ENCODE measurements at regions not wholly inside any gene's neighbourhood (a gene's known extent, or its start where the extent isn't known, plus 50 kb on each side); places are given as distances from the start of the nearest gene placed in this dataset.

DNA sequence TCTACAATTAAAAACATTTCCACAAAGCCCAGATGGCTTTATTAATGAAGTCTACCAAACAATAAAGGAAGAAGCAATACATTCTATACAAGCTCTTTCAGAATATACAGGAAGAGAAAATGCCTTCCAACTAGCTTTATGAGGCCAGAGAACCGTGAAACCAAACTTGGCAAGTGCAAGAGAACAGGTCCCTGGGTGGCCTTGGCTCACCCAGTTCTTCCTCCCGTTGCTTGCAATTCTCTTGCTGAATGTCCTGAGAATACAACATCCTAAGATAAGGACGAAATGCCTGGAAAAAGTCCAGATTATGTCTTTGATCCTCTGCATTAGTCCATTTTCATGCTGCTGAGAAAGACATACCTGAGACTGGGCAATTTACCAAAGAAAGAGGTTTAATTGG, 204.9 kb downstream of the MAD2L1 start:
- TF ChIP-seq ZBTB43 (CRISPR knock-in tag; conservative IDR thresholded peaks at IDR 0.05): no peak
- TF ChIP-seq ZBTB2 (CRISPR knock-in tag; IDR thresholded peaks at IDR 0.05; ENCODE audit: low read depth): no peak
- no peak for TF ChIP-seq MTF2 (CRISPR knock-in tag; IDR thresholded peaks at IDR 0.05; ENCODE audit: borderline replicate concordance)
- no peak for TF ChIP-seq PHF20 (CRISPR knock-in tag; IDR thresholded peaks at IDR 0.05)
- TF ChIP-seq HNRNPH1 (optimal IDR thresholded peaks at IDR 0.05; ENCODE audit: low read depth, low read length): no peak
- TF ChIP-seq PPARG (CRISPR knock-in tag; conservative IDR thresholded peaks at IDR 0.05): no peak
- no peak for TF ChIP-seq SNAPC4 (CRISPR knock-in tag; IDR thresholded peaks at IDR 0.05)
- TF ChIP-seq RFXANK (CRISPR knock-in tag; IDR thresholded peaks at IDR 0.05): no peak
- no peak for TF ChIP-seq EEA1 (CRISPR knock-in tag; IDR thresholded peaks at IDR 0.05; ENCODE audit: borderline replicate concordance)
- TF ChIP-seq ZMYM2 (CRISPR knock-in tag; IDR thresholded peaks at IDR 0.05): no peak
- H3K4me3 ChIP-seq (replicated peaks in 1 of 3; ENCODE audit: insufficient read depth in 1 of 3, low read depth in 2 of 3, low read length in 3 of 3): no peak overlapping the region
- in situ Hi-C loops (cut with HindIII; ENCODE audit: extremely low pct_ligation_motif_present, low pct_unique_long_range_greater_than_20kb): no loop called here
- H3K9me3 ChIP-seq (ENCODE audit: low read length): no peaks in the 10 kb centered on the region
- FAIRE-seq: no peak
- no peaks in the 10 kb centered on the region for H3K79me2 ChIP-seq (ENCODE audit: insufficient read depth, low read length)
- no peak overlapping the region for H3K9ac ChIP-seq (ENCODE audit: insufficient read depth, low read depth, low read length)
- H3K27ac ChIP-seq (ENCODE audit: extremely low read length, insufficient read depth, low read length): no peak overlapping the region
- POLR2A ChIA-PET: no interaction called here
- no peak for DNase-seq (ENCODE audit: low spot score)
- H3K4me1 ChIP-seq (ENCODE audit: insufficient read depth, low read length): no peaks in the 10 kb centered on the region
- no peaks in the 10 kb centered on the region; a peak in 1 of 5 replicates for H3K27me3 ChIP-seq (ENCODE audit: control insufficient read depth in 1 of 2, insufficient read depth in 2 of 2, low read length in 2 of 2)
- 2% methylated on average over 3 of the region's 3 CpGs for WGBS (ENCODE audit: low lambda C conversion rate)
- CTCF ChIA-PET (ENCODE audit: low intra/inter-chr PET ratio, low total read pairs): no interaction called here
- no peak overlapping the region for H2AFZ ChIP-seq (ENCODE audit: low read length)
- H3K36me3 ChIP-seq (replicated peaks in 1 of 2; ENCODE audit: control insufficient read depth in 1 of 2, insufficient read depth in 2 of 2, low read length in 2 of 2): no peaks in the 10 kb centered on the region
- intact Hi-C loops (cut with micrococcal nuclease; ENCODE audit: unreplicated experiment): no loop called here
- ATAC-seq: no peak
- H3K4me2 ChIP-seq (ENCODE audit: low read depth, low read length): no peak overlapping the region
- BruUV-seq (replicated peaks): no TSS peak
- no peaks in the 10 kb centered on the region for H4K20me1 ChIP-seq (ENCODE audit: insufficient read depth, low read length)
